ENCODE measurements at regions not wholly inside any gene's neighbourhood (a gene's known extent, or its start where the extent isn't known, plus 50 kb on each side); places are given as distances from the start of the nearest gene placed in this dataset.

GRCh38 chr2:196404276-196404675 lies 232.9 kb upstream of the STK17B start:
- TF ChIP-seq EZH2 (IDR thresholded peaks at IDR 0.05; ENCODE audit: borderline replicate concordance, insufficient read depth, low read depth, low read length, poor library complexity, severe bottlenecking) (no peak), CTCF (IDR thresholded peaks at IDR 0.05) (no peak)
